Germinal center (tissue), 1 donor: ENCODE measurements at regions not wholly inside any gene's neighbourhood (a gene's known extent, or its start where the extent isn't known, plus 50 kb on each side); places are given as distances from the start of the nearest gene placed in this dataset.
A peak's percentile ranks its signal among the peaks of the same experiment; 100 is the strongest.
"Not testable (repeated sequence)": the region's sequence is repeated elsewhere in the genome, so short reads cannot be mapped to it uniquely, and the experiment has no call there.

Source experiments
- DNase-seq: peaks from one replicate; pipeline ENCODE4 v3.0.0; 2012; ENCODE audit warnings: mixed read lengths, low spot score

- DNase-seq: no peak
These were observed 154.9 kb upstream of the CARMIL1 start for GRCh38 chr6:25124216-25124715.

DNA sequence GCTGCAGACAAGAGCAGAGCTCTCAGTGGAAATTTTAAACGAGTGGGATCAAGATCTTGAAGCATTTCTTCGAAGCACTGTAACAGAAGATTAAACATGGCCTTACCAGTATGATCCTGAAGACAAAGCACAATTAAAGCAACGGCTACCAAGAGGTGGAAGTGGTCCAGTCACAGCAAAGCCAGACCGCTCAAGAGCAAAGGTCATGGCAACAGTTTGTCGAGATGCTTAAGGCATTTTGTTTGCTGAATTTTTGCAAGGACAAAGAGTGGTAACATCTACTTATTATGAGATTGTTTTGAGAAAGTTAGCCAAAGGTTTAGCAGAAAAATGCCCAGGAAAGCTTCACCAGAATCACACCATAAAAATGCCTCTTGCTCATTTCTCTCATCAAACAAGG, 153.4 kb upstream of the CARMIL1 start:
- no peak for DNase-seq

GRCh38 chr6:25127076-25127837, 151.9 kb upstream of the CARMIL1 start:
- no peak for DNase-seq

- no peak for DNase-seq
These were observed 148.7 kb upstream of the CARMIL1 start for GRCh38 chr6:25130518-25130917.

DNA sequence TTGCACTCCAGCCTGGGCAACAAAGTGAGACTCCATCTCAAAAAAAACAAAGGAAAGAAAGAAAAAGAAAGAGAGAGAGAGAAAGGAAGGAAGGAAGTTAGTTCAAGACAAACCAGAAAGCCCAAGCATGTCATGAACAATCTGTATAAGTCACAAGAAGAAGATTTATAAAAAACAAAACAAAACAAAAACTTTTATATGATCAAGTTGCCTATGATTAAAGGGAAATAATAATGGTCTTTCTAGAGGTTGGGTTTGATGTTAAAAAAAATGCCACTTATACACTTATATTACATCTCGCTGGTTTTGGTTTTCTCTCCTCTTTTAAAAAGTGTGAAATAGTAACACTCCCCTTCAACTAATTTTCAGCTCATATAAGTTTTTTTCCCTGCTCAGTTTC, 146.2 kb upstream of the CARMIL1 start:
- no peak for DNase-seq

- DNase-seq: no peak
These were observed 145.6 kb upstream of the CARMIL1 start for GRCh38 chr6:25133568-25133967.

- DNase-seq: no peak
These were observed 142.3 kb upstream of the CARMIL1 start for GRCh38 chr6:25136854-25137253.

GRCh38 chr6:25137480-25137879, 141.7 kb upstream of the CARMIL1 start:
- no peak for DNase-seq

DNA sequence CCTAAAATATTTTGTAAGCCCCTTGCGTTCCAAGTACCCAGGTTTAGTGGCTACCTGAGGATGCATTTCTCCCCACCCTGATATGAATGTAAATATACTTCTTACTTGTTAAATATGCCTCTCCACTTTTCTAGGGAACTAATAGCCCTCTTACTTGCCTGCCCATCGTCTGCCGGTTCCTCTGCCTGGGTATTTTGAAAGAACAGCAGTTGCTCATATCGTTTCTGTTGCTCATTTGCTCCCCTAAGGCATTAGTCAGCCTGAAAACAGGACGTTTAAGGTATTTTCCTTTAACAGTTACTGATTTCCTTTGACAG, 141.3 kb upstream of the CARMIL1 start:
- DNase-seq: no peak

GRCh38 chr6:25138233-25138933, 140.8 kb upstream of the CARMIL1 start:
- peak; percentile 57 for DNase-seq

- peak; percentile 26 for DNase-seq
These were observed 140.2 kb upstream of the CARMIL1 start for GRCh38 chr6:25138934-25139415.

DNA sequence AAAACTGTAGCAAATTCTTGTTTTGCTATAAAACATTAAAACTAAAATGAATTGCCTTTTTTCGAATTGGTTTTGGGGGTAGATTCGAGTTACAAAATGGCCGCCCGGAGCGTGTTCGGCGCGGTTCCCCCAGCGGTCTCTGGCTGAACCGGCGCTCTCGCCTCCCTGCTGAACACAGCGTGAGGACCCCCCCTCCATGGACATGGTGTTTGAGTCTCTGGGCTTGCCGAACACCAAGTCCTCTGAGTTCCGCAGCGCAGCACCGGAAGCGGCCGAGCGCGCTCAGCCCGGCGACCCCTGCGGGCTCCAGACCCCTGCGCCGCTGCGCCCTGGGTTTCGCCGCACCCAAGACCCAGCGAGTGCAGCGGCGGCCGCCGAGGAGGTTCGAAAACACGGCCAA, 139.6 kb upstream of the CARMIL1 start:
- not testable (repeated sequence) for DNase-seq

- DNase-seq: no peak
These were observed 136.7 kb upstream of the CARMIL1 start for GRCh38 chr6:25142506-25142905.

- DNase-seq: no peak
These were observed 134.3 kb upstream of the CARMIL1 start for GRCh38 chr6:25144919-25145318.

- peak; percentile 23 for DNase-seq
These were observed 132.0 kb upstream of the CARMIL1 start for GRCh38 chr6:25147223-25147622.

- DNase-seq: no peak
These were observed 129.1 kb upstream of the CARMIL1 start for GRCh38 chr6:25150031-25150430.

DNA sequence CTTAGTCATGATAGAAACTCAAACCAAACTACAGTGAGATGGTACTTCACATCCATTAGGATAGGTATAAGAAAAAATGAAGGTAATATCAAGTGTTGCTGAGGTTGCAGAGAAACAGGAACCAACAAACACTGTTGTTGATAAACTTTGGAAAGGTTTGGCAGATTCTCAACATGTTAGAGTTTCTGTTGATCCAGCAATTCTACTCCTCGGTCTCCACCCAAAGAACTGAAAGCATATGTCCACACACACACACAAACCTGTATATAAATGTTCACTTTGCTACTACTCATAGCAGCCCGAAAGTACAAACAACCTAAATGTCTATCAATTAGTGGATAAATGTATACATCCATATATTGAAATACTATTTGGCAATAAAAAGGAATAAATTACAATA, 128.3 kb upstream of the CARMIL1 start:
- DNase-seq: no peak

- no peak for DNase-seq
These were observed 126.1 kb upstream of the CARMIL1 start for GRCh38 chr6:25153079-25153478.

GRCh38 chr6:25154034-25154596, 125.1 kb upstream of the CARMIL1 start:
- DNase-seq: no peak

DNA sequence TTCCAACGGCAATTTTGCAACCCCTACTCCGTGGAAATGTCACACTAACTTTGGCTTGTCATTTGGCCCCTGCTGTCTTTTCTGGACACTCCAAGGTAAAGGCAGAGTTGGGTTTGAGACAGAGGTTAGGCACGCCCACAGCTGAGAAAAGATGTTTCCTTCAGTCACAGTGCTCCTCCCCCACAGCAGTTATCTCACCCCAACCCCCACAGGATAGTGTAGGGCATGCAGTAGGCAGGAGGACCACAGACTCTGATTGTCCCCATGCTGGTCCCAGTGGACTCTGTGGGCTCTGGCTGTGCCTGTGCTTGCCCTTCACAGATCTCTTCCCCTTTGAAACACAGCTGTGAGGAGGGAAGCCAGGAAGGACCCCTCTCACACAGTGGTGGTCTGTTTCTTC, 124.0 kb upstream of the CARMIL1 start:
- no peak for DNase-seq

GRCh38 chr6:25156123-25156522, 123.1 kb upstream of the CARMIL1 start:
- DNase-seq: no peak

- DNase-seq: no peak
These were observed 122.0 kb upstream of the CARMIL1 start for GRCh38 chr6:25157183-25157582.

DNA sequence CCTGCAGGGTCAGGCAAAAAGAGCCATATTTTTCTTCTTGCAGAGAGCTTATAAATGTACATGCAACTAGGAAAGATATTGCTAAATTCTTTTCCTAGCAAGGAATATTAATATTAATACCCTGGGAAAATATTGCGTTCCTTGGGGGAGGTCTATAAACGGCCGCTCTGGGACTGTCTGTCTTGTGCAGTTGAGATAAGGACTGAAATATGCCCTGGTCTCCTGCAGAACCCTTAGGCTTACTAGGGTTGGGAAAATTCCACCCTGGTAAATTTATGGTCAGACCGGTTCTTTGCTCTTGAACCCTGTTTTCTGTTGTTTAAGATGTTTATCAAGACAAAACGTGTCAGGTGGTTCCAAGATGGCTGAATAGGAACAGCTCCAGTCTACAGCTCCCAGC, 121.3 kb upstream of the CARMIL1 start:
- no peak for DNase-seq
